Neural progenitor cell (in vitro differentiated cells): ENCODE measurements at regions not wholly inside any gene's neighbourhood (a gene's known extent, or its start where the extent isn't known, plus 50 kb on each side); places are given as distances from the start of the nearest gene placed in this dataset.

Experiments used
- CTCF ChIP-seq: fragments of 200-600 bp; sonication (generic); IDR thresholded peaks from 2 replicates; pipeline ENCODE4 v1.5.1; 2017; ENCODE audit warnings: antibody characterized with exemption, mild to moderate bottlenecking
- EZH2 ChIP-seq: fragments of 200-600 bp; sonication (generic); IDR thresholded peaks from 2 replicates; pipeline ENCODE4 v1.6.1; 2017; ENCODE audit warnings: antibody characterized with exemption, mild to moderate bottlenecking, moderate library complexity
- EZH2phosphoT487 ChIP-seq: fragments of 200-600 bp; sonication (generic); IDR thresholded peaks from 2 replicates; pipeline ENCODE4 v1.6.1; 2017; ENCODE audit warnings: antibody characterized with exemption

- no peak for TF ChIP-seq CTCF
- TF ChIP-seq EZH2phosphoT487: no peak
- no peak for TF ChIP-seq EZH2
Observed at GRCh38 chr3:168552251-168552650, 456.5 kb upstream of the GOLIM4 start.
